ENCODE measurements at regions not wholly inside any gene's neighbourhood (a gene's known extent, or its start where the extent isn't known, plus 50 kb on each side); places are given as distances from the start of the nearest gene placed in this dataset.

- intact Hi-C loops (cut with DNase I) = no loop called here
- no peak for DNase-seq (ENCODE audit: missing footprints)
Observed at GRCh38 chr10:89873055-89873454, 171.7 kb downstream of the KIF20B start.

GRCh38 chr10:89875557-89875956 is 174.2 kb downstream of the KIF20B start:
- ATAC-seq (no peak), DNase-seq (ENCODE audit: missing footprints) (no peak)
- intact Hi-C loops (cut with DNase I) = no loop called here

More at GRCh38 chr10:89873055-89873454, 171.7 kb downstream of the KIF20B start:
- no peak for ATAC-seq

GRCh38 chr10:89879121-89879520 is 177.7 kb downstream of the KIF20B start:
- intact Hi-C loops (cut with DNase I) = no loop called here
- DNase-seq (ENCODE audit: missing footprints) = no peak
- ATAC-seq = no peak

GRCh38 chr10:89887406-89887805 is 186.0 kb downstream of the KIF20B start:
- ATAC-seq = no peak
- intact Hi-C loops (cut with DNase I) = no loop called here

GRCh38 chr10:89887830-89888229 is 186.4 kb downstream of the KIF20B start:
- DNase-seq (ENCODE audit: missing footprints) (no peak), ATAC-seq (no peak)

More at GRCh38 chr10:89887406-89887805, 186.0 kb downstream of the KIF20B start:
- DNase-seq (ENCODE audit: missing footprints) = no peak

GRCh38 chr10:89888321-89889070 is 187.1 kb downstream of the KIF20B start:
- DNase-seq (ENCODE audit: missing footprints) = no peak
- intact Hi-C loops (cut with DNase I) = no loop called here
- ATAC-seq = peak; percentile 73

More at GRCh38 chr10:89887830-89888229, 186.4 kb downstream of the KIF20B start:
- intact Hi-C loops (cut with DNase I) = no loop called here

- ATAC-seq = no peak
- no peak for DNase-seq (ENCODE audit: missing footprints)
- intact Hi-C loops (cut with DNase I) = no loop called here
Observed at GRCh38 chr10:89889606-89890005, 188.2 kb downstream of the KIF20B start.

GRCh38 chr10:89891006-89891535 is 189.7 kb downstream of the KIF20B start:
- DNase-seq (ENCODE audit: missing footprints) (no peak), ATAC-seq (no peak)
- intact Hi-C loops (cut with DNase I) = no loop called here

- intact Hi-C loops (cut with DNase I) = no loop called here
- ATAC-seq = no peak
- DNase-seq (ENCODE audit: missing footprints) = no peak
Observed at GRCh38 chr10:89894051-89894450, 192.7 kb downstream of the KIF20B start.

- DNase-seq (ENCODE audit: missing footprints) = no peak
- ATAC-seq = no peak
- intact Hi-C loops (cut with DNase I) = no loop called here
Observed at GRCh38 chr10:89900554-89900953, 199.2 kb downstream of the KIF20B start.

- intact Hi-C loops (cut with DNase I) = no loop called here
- DNase-seq (ENCODE audit: missing footprints) (no peak), ATAC-seq (no peak)
Observed at GRCh38 chr10:89901895-89902294, 200.5 kb downstream of the KIF20B start.

GRCh38 chr10:89904755-89905154 is 203.4 kb downstream of the KIF20B start:
- no peak for ATAC-seq
- no peak for DNase-seq (ENCODE audit: missing footprints)
- intact Hi-C loops (cut with DNase I) = no loop called here

- DNase-seq (ENCODE audit: missing footprints) (no peak), ATAC-seq (no peak)
- intact Hi-C loops (cut with DNase I) = no loop called here
Observed at GRCh38 chr10:89909752-89910151, 208.4 kb downstream of the KIF20B start.

- DNase-seq (ENCODE audit: missing footprints) = no peak
- intact Hi-C loops (cut with DNase I) = no loop called here
- no peak for ATAC-seq
Observed at GRCh38 chr10:89915021-89915420, 213.6 kb downstream of the KIF20B start.

GRCh38 chr10:89915968-89916367 is 214.6 kb downstream of the KIF20B start:
- DNase-seq (ENCODE audit: missing footprints) (no peak), ATAC-seq (no peak)
- intact Hi-C loops (cut with DNase I) = no loop called here

GRCh38 chr10:89916468-89917215 is 215.3 kb downstream of the KIF20B start:
- DNase-seq (ENCODE audit: missing footprints) (no peak), ATAC-seq (no peak)
- intact Hi-C loops (cut with DNase I) = no loop called here

GRCh38 chr10:89921403-89921802 is 220.0 kb downstream of the KIF20B start:
- DNase-seq (ENCODE audit: missing footprints) (no peak), ATAC-seq (no peak)
- intact Hi-C loops (cut with DNase I) = no loop called here

GRCh38 chr10:89923661-89924060 is 222.3 kb downstream of the KIF20B start:
- DNase-seq (ENCODE audit: missing footprints) (no peak), ATAC-seq (no peak)

GRCh38 chr10:89924261-89924660 is 222.9 kb downstream of the KIF20B start:
- no peak for DNase-seq (ENCODE audit: missing footprints)
- ATAC-seq = no peak
- intact Hi-C loops (cut with DNase I) = no loop called here

More at GRCh38 chr10:89923661-89924060, 222.3 kb downstream of the KIF20B start:
- intact Hi-C loops (cut with DNase I) = no loop called here

GRCh38 chr10:89926736-89927135 is 225.3 kb downstream of the KIF20B start:
- DNase-seq (ENCODE audit: missing footprints) (no peak), ATAC-seq (no peak)
- intact Hi-C loops (cut with DNase I) = no loop called here
